Stomach (tissue), 8 donors: ENCODE measurements at regions not wholly inside any gene's neighbourhood (a gene's known extent, or its start where the extent isn't known, plus 50 kb on each side); places are given as distances from the start of the nearest gene placed in this dataset.

ENCODE experiments used
- DNase-seq, 2 donors: peaks; one replicate each; pipeline versions ENCODE4 v3.0.0 to v3.0.0-alpha.2; 2013 to 2019
- H3K27ac ChIP-seq, 5 donors: fragments of 200-600 bp in 4 of 5; sonication (generic) in 4 of 5; one replicate each; pipeline ENCODE4 v1.5.1; 2013 to 2019; ENCODE audit warnings: mild to moderate bottlenecking in 1 of 5, moderate library complexity in 1 of 5
- H3K27me3 ChIP-seq, 3 donors: fragments of 200-600 bp; sonication (generic); one replicate each; pipeline ENCODE4 v1.5.1; 2017 to 2019; ENCODE audit warnings: mixed run types in 1 of 3
- H3K36me3 ChIP-seq, 4 donors: fragments of 200-600 bp; sonication (generic); 1 replicate in 3 of 4; 2 replicates in 1 of 4; pipeline ENCODE4 v1.5.1; 2016 to 2019
- H3K4me1 ChIP-seq, 4 donors: fragments of 200-600 bp; sonication (generic); one replicate each; pipeline ENCODE4 v1.5.1; 2016 to 2019
- H3K4me3 ChIP-seq, 4 donors: fragments of 200-600 bp; sonication (generic) in 3 of 4; one replicate each; pipeline ENCODE4 v1.5.1; 2016 to 2019; ENCODE audit warnings: mild to moderate bottlenecking in 1 of 4
- H3K9me3 ChIP-seq, 4 donors: fragments of 200-600 bp; sonication (generic); one replicate each; pipeline ENCODE4 v1.5.1; 2016 to 2019
- EP300 ChIP-seq: sonication (generic); formaldehyde crosslinking; IDR thresholded peaks from one replicate; pipeline ENCODE4 v1.6.1; 2017; ENCODE audit warnings: antibody characterized with exemption
- POLR2A ChIP-seq, 4 donors: fragments of 450-650 bp; IDR thresholded peaks; one replicate each; pipeline ENCODE4 v1.6.1; 2016; ENCODE audit warnings: antibody characterized with exemption in 4 of 4, control low read depth in 2 of 4, mild to moderate bottlenecking in 1 of 4, moderate library complexity in 1 of 4
- POLR2AphosphoS5 ChIP-seq, 3 donors: sonication (generic); formaldehyde crosslinking; IDR thresholded peaks; one replicate each; pipeline ENCODE4 v1.6.1; 2016; ENCODE audit warnings: antibody characterized with exemption in 3 of 3
- WGBS, 5 donors: extraction: QIAGEN DNeasy Blood & Tissue Kit in 3 of 5; methylation state at CpG; one replicate each; pipeline versions ENCODE4 v1.1.5 to v1.1.7; 2013 to 2018; 5-methylcytosine and 5-hydroxymethylcytosine counted together
- intact Hi-C: fragments of 100-400 bp; cut with DNase I; formaldehyde crosslinking; loops from one replicate; pipeline ENCODE4 v1.15.1; 2023; ENCODE audit warnings: low total_unique reads
- TF ChIP-seq, protein P1 (sequence below), 7 experiments: fragments of 450-650 bp in 4 of 7; fragments of 200-600 bp in 3 of 7; sonication (generic) in 3 of 7; IDR thresholded peaks; one replicate each; pipeline ENCODE4 v1.5.1; 2016 to 2019; ENCODE audit warnings: antibody characterized with exemption in 7 of 7, control low read depth in 2 of 7, mild to moderate bottlenecking in 1 of 7
- donor health status: healthy with polysubstance abuse.
- donor health status: Bipolar disorder and iron deficiency.
- donor health status: healthy.

DNA sequence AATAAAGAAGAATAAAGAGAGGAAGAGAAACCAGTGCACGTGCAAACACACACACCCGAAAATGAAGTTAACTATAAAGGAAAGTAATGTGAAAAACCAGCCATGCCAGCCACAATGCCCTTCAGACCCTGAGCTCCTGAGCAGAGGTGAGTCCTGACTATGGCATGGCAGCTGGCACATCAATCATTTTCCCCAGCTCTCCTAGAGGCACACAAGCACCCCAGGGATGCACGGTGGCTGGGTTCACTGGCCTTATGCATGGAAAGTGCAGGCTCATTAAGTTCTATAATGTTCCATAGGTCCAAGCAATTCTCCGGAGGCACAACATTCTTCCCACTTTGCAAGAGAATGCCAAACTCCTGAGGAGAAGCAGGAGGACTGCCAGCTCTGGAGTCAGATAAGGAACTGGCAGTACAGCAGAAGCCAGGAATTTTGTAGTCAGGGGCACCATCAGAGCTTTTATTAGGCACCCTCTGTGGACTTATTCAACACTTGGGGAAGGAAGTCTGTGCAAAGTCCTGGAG is 175.0 kb upstream of the PRDM1 start:
- H3K27ac ChIP-seq = no peak overlapping the region
- no peaks in the 10 kb centered on the region for H3K9me3 ChIP-seq
- H3K27me3 ChIP-seq = no peaks in the 10 kb centered on the region
- H3K4me1 ChIP-seq = peaks cover 0 to 7% (median 2%) of the 10 kb centered on the region in 4 donors
- intact Hi-C loops = no loop called here
- WGBS, 5 donors = 38 to 56% (median 53%) methylated on average over 4 of the region's 4 CpGs
- H3K36me3 ChIP-seq = no peaks in the 10 kb centered on the region
- no peak overlapping the region for H3K4me3 ChIP-seq
- peak in 1 of 2 donors; percentile 56 for DNase-seq
- no peak for TF ChIP-seq EP300
- TF ChIP-seq POLR2A (IDR thresholded peaks at IDR 0.05) = no peak
- TF ChIP-seq, protein P1, sequence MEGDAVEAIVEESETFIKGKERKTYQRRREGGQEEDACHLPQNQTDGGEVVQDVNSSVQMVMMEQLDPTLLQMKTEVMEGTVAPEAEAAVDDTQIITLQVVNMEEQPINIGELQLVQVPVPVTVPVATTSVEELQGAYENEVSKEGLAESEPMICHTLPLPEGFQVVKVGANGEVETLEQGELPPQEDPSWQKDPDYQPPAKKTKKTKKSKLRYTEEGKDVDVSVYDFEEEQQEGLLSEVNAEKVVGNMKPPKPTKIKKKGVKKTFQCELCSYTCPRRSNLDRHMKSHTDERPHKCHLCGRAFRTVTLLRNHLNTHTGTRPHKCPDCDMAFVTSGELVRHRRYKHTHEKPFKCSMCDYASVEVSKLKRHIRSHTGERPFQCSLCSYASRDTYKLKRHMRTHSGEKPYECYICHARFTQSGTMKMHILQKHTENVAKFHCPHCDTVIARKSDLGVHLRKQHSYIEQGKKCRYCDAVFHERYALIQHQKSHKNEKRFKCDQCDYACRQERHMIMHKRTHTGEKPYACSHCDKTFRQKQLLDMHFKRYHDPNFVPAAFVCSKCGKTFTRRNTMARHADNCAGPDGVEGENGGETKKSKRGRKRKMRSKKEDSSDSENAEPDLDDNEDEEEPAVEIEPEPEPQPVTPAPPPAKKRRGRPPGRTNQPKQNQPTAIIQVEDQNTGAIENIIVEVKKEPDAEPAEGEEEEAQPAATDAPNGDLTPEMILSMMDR (IDR thresholded peaks at IDR 0.05) = no peak

DNA sequence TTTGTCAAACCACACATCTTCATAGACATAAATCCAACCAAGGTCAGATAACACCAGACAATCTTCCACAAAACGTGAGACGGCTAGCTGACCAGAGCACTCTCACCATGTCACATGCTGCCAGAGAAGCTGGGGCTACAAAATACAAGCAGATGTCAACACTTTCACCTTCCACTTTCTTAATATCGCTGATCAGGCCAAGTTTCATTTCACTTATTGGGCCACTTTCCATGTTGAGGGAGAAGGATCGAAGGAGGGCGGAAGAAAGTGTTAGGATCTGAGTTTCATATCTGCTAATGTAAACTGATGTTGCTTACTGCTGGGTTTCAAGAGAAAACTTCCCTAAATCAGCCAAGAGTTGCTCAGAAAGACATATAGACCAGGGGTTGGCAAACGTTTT is 177.0 kb upstream of the PRDM1 start:
- 74 to 81% (median 80%) methylated on average over 6 of the region's 6 CpGs for WGBS, 5 donors
- TF ChIP-seq POLR2A (IDR thresholded peaks at IDR 0.05) (no peak), POLR2AphosphoS5 (IDR thresholded peaks at IDR 0.05) (no peak), EP300 (no peak)
- TF ChIP-seq, protein P1 (IDR thresholded peaks at IDR 0.05) = no peak
- Histone ChIP-seq H3K4me1 (peaks cover 0 to 7% (median 2%) of the 10 kb centered on the region in 4 donors), H3K4me3 (no peak overlapping the region), H3K27ac (no peak overlapping the region), H3K27me3 (no peaks in the 10 kb centered on the region), H3K36me3 (no peaks in the 10 kb centered on the region), H3K9me3 (no peaks in the 10 kb centered on the region)
- no peak for DNase-seq
- intact Hi-C loops = no loop called here

DNA sequence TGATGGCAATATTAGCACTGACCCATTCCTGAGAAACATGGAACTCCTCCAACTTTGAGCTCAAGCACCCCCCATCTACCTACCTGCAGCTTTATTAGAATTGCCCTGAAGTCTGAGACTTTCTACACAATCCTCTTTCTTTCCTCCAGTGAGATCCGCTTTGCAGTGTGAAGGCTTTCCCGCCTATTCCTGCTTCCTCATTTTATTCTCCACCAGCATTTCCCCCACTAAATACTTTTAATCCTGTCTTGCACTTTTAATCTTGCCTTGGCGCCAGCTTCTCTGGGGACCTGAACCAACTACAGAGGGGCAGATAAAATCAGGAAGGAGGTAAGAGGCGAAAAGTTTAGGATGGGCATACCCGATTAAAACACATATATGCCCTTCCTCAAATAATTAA is 178.1 kb upstream of the PRDM1 start:
- Histone ChIP-seq H3K27me3 (no peaks in the 10 kb centered on the region), H3K9me3 (no peaks in the 10 kb centered on the region), H3K4me3 (no peak overlapping the region), H3K4me1 (peaks cover 0 to 7% (median 2%) of the 10 kb centered on the region in 4 donors), H3K36me3 (no peaks in the 10 kb centered on the region), H3K27ac (no peak overlapping the region)
- 84 to 92% (median 89%) methylated on average over 5 of the region's 5 CpGs for WGBS, 5 donors
- TF ChIP-seq, protein P1 (IDR thresholded peaks at IDR 0.05) = no peak
- TF ChIP-seq POLR2AphosphoS5 (IDR thresholded peaks at IDR 0.05) (no peak), POLR2A (IDR thresholded peaks at IDR 0.05) (no peak), EP300 (no peak)
- no peak for DNase-seq
- intact Hi-C loops = no loop called here

- peaks cover 0 to 7% (median 4%) of the 10 kb centered on the region in 4 donors for H3K4me1 ChIP-seq
- H3K36me3 ChIP-seq = no peaks in the 10 kb centered on the region
- intact Hi-C loops = no loop called here
- DNase-seq = no peak
- H3K27ac ChIP-seq = no peak overlapping the region
- H3K9me3 ChIP-seq = no peaks in the 10 kb centered on the region
- no peak overlapping the region for H3K4me3 ChIP-seq
- WGBS, 5 donors = 77 to 89% (median 85%) methylated on average over 2 of the region's 2 CpGs
- no peaks in the 10 kb centered on the region for H3K27me3 ChIP-seq
- TF ChIP-seq EP300 = no peak
- TF ChIP-seq POLR2AphosphoS5 (IDR thresholded peaks at IDR 0.05) = no peak
- TF ChIP-seq POLR2A (IDR thresholded peaks at IDR 0.05) = no peak
- TF ChIP-seq, protein P1 (IDR thresholded peaks at IDR 0.05) = no peak
Observed at GRCh38 chr6:105907301-105907700, 178.8 kb upstream of the PRDM1 start.
